Prostate gland (tissue), 2 donors: ENCODE measurements at regions not wholly inside any gene's neighbourhood (a gene's known extent, or its start where the extent isn't known, plus 50 kb on each side); places are given as distances from the start of the nearest gene placed in this dataset.

Experiments
- CTCF ChIP-seq, 4 experiments: fragments of 200-600 bp in 2 of 4; fragments of 450-650 bp in 2 of 4; sonication (generic) in 2 of 4; IDR thresholded peaks; 1 replicate in 3 of 4; 2 replicates in 1 of 4; pipeline ENCODE4 v1.5.1; 2016 to 2019; ENCODE audit warnings: antibody characterized with exemption in 4 of 4, mild to moderate bottlenecking in 2 of 4, moderate library complexity in 2 of 4
- POLR2A ChIP-seq: fragments of 450-650 bp; IDR thresholded peaks from one replicate; pipeline ENCODE4 v1.6.1; 2016; ENCODE audit warnings: antibody characterized with exemption, mild to moderate bottlenecking
- POLR2AphosphoS5 ChIP-seq: sonication (generic); formaldehyde crosslinking; IDR thresholded peaks from one replicate; pipeline ENCODE4 v1.6.1; 2017; ENCODE audit warnings: antibody characterized with exemption

GRCh38 chr9:85466834-85467233, 274.9 kb downstream of the AGTPBP1 start:
- TF ChIP-seq POLR2AphosphoS5 (no peak), CTCF (IDR thresholded peaks at IDR 0.05) (no peak), POLR2A (no peak)
